ENCODE measurements at regions not wholly inside any gene's neighbourhood (a gene's known extent, or its start where the extent isn't known, plus 50 kb on each side); places are given as distances from the start of the nearest gene placed in this dataset.
A peak's percentile ranks its signal among the peaks of the same experiment; 100 is the strongest.
"Not testable (repeated sequence)": the region's sequence is repeated elsewhere in the genome, so short reads cannot be mapped to it uniquely, and the experiment has no call there.

DNA sequence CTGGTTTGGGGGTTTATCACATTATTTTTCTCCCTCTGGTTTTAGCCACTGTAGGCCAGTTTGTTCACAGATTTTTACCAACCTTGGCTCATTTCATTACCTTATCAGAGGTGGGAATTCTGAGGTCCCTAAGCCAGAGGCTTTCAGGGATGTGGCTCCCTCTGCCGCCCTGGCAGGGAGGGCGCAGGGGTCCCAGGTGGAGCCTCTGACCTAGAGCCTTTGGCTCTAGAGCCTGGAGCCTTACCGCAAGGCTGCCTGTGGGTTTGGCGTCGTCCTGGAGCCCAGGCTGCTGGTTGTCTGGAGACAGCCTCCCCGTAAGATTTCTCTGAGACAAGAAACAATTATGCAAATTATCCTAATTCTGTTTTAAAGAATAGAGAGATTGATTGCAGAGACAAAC lies 188.0 kb downstream of the LMLN start:
- DNase-seq (ENCODE audit: low spot score); POLR2A ChIA-PET (ENCODE audit: low non-redundant PET); CTCF ChIA-PET; H3K27ac ChIP-seq: not testable (repeated sequence)

DNA sequence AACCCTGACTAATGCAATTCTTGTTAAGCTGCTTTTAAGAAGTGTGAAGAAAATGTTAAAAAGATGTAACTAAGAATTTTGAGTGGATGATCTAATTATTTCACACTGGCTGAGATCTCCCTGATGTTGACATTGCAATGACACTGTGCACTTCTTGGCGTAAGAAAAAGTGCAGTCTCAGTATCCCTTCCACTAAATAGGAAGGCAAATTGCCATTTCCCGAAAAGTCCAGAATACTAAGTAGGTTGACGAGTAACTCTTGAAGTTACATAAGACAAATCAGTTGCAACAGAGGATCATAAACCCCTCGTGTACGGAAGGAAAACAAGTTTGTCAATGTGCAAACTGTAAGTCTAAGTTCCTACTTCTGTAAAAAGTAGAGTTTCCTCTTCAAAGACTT lies 189.9 kb downstream of the LMLN start:
- POLR2A ChIA-PET (ENCODE audit: low non-redundant PET); H3K27ac ChIP-seq; CTCF ChIA-PET; DNase-seq (ENCODE audit: low spot score): not testable (repeated sequence)

DNA sequence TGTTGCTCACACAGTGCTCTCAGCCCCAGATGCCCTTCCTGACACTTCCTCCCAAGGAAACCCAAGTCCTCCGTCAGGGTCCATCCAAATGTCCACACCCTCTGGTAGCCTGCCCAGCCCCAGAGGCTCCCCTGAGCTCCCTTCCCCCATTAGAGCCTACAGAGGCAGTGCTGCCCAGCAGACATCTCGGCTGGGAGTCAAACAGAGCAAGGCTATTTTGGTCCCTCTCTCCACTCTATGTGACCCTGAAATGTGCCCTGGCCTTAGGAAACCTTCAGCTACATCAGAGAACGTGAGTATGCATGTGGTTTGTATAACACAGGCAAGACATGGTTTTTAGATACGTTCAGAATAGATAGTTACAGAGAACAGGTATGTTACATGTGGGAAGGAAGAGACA lies 191.8 kb downstream of the LMLN start:
- H3K27ac ChIP-seq; DNase-seq (ENCODE audit: low spot score); CTCF ChIA-PET; POLR2A ChIA-PET (ENCODE audit: low non-redundant PET): not testable (repeated sequence)

DNA sequence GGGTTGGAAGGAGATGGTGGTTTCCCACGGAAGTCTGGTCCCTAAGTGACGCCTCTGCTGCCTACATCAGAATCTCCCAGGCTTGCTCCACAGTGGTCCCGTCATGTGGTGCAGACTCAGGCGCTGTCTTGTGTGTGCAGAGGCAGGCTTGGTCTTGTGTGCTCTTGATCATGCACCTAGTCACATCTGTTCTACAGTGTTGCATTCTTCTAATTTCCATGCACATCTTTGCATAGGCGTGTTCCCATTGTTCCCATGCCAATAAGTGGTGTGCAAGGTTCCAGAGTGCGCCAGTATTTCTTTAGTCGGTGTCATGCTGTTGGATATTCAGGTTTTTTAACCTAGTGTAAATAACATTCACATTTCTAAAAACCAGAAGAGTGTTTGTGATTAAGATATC lies 195.8 kb downstream of the LMLN start:
- POLR2A ChIA-PET (ENCODE audit: low non-redundant PET); H3K27ac ChIP-seq; CTCF ChIA-PET; DNase-seq (ENCODE audit: low spot score): not testable (repeated sequence)

DNA sequence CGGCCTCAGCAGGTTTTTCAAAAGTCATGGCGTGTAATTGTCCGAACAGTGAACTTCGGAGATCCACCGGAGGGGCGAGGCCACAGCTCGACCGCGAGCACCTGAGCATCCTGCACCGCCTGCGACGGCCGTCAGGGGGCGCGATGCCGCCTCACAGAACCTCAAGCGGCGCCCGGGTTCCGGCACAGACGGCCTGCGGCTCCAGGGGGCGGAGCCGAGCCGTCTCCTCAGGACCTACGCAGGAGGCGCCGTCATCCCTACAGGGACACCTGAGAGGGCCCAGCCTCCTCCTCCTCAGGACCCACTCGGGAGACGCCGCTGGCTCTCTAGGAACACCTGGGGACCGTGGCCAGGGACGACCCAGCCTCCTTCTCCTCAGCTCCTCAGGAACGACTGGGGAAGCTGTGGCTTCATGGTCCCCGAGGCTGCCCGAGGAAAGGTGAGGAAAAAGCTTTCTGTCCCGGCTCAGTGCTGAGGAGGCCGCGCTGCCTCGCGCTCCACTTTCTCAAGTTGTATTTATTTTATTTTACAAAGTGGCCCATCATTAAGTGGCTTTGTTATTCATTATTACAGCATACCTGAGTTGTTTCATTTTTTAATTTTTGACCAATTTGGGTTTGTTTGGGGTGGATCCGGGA lies 197.3 kb downstream of the LMLN start:
- CTCF ChIA-PET; POLR2A ChIA-PET (ENCODE audit: low non-redundant PET); H3K27ac ChIP-seq; DNase-seq (ENCODE audit: low spot score): not testable (repeated sequence)

DNA sequence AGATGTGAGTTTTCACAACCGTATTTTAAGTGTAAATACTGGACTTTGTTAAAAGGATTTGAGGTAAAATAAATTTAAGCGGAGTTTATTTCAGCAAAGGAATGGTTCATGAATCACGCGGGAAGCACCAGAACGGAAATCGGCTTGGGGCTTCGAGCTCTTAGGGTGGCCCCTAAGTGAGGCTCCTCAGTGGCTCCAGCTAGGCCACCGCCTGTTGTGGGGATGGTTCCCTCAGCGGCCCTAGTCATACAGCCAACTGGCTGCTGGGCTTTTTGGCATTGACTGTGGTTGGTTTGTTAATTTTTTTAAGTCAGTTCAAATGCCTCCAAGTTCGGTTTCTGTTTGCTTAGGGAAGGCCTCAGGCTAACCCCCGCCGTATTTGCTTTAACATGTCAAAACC lies 198.0 kb downstream of the LMLN start:
- CTCF ChIA-PET; POLR2A ChIA-PET (ENCODE audit: low non-redundant PET); DNase-seq (ENCODE audit: low spot score): not testable (repeated sequence)
- peak overlapping the region; percentile 45; the same call in 1 of the 2 replicates for H3K27ac ChIP-seq

DNA sequence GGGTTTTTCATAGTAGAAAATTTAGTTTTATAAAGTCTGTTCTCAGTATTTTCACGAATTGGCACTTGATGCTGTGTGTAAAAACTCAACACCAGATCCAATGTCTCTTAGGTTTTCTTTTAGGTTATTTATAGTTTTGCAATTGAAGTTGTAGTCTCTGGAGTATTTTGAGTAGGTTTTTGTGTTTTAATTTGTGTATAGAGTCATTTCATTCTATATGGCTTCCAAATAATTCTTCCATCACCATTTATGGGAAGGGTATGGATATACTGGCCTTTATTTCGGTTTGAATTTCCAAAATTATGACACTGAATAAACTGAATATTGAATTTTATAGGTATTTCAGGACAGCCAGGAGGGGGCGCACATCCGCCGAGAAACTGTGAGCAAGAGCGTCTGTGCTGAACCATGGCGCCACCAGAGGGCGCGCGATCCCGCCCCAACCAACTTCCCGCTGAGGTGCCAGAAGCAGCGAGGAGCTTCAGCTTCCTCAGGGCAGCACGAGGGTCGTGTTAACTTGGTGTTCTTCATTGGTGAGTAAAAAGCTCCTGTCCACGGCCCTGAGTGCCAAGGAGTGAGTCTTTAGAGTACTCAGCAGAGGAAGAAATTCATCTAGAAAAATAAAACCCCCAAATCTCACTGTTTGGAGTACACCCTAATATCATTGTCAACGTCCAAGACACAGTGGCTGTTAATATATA lies 207.5 kb downstream of the LMLN start:
- CTCF ChIA-PET; DNase-seq (ENCODE audit: low spot score); H3K27ac ChIP-seq; POLR2A ChIA-PET (ENCODE audit: low non-redundant PET): not testable (repeated sequence)
- TF ChIP-seq, protein P1, sequence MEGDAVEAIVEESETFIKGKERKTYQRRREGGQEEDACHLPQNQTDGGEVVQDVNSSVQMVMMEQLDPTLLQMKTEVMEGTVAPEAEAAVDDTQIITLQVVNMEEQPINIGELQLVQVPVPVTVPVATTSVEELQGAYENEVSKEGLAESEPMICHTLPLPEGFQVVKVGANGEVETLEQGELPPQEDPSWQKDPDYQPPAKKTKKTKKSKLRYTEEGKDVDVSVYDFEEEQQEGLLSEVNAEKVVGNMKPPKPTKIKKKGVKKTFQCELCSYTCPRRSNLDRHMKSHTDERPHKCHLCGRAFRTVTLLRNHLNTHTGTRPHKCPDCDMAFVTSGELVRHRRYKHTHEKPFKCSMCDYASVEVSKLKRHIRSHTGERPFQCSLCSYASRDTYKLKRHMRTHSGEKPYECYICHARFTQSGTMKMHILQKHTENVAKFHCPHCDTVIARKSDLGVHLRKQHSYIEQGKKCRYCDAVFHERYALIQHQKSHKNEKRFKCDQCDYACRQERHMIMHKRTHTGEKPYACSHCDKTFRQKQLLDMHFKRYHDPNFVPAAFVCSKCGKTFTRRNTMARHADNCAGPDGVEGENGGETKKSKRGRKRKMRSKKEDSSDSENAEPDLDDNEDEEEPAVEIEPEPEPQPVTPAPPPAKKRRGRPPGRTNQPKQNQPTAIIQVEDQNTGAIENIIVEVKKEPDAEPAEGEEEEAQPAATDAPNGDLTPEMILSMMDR (conservative IDR thresholded peaks at IDR 0.05; ENCODE audit: low read depth): peak; percentile 94

DNA sequence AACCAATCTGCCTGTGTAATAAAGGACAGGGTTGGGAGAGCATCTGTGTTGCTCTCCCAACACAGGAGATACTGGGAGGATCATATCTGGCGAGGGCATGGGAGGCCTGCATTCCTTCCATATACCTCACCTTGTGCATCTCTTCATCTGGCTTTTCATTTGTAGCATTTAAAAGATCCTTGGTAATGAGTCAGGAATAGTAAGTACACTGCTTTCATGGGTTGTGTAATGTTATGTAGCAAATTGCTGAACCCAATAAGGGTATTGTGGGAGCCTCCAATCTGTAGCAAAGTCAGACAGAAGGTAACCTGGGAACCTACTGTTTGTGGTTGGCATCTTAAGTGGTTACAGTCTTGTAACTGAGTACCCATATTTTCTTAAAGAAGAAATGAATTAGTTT lies 210.8 kb downstream of the LMLN start:
- H3K27ac ChIP-seq; CTCF ChIA-PET; DNase-seq (ENCODE audit: low spot score); POLR2A ChIA-PET (ENCODE audit: low non-redundant PET): not testable (repeated sequence)

DNA sequence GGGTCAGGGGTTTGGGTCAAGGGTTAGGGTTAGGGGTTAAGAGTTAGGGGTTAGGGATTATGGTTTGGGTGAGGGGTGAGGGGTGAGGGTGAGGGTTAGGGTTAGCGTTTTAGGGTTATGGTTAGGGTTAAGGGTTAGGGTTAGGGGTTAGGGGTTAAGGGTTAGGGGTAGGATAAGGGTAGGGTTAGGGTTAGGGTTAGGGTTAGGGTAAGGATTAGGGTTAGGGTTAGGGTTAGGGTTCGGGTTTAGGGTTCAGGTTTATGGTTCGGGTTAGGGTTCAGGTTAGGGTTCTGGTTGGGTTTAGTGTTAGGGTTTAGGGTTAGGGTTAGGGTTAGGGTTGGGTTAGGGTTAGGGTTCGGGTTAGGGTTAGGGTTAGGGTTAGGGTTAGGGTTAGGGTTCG lies 213.1 kb downstream of the LMLN start:
- CTCF ChIA-PET; DNase-seq (ENCODE audit: low spot score); POLR2A ChIA-PET (ENCODE audit: low non-redundant PET); H3K27ac ChIP-seq: not testable (repeated sequence)

DNA sequence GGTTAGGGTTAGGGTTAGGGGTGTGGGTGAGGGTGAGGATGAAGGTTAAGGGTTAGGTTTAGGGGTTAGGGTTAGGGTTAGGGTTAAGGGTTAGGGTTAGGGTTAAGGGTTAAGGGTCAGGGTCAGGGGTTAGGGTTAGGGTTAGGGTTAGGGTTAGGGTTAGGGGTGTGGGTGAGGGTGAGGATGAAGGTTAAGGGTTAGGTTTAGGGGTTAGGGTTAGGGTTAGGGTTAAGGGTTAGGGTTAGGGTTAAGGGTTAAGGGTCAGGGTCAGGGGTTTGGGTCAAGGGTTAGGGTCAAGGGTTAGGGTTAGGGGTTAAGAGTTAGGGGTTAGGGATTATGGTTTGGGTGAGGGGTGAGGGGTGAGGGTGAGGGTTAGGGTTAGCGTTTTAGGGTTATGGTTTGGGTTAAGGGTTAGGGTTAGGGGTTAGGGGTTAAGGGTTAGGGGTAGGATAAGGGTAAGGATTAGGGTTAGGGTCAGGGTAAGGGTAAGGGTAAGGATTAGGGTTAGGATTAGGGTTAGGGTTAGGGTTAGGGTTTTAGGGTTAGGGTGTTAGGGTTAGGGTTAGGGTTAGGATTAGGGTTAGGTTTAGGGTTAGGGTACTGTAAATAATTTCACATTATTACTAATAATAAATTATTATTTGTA lies 214.0 kb downstream of the LMLN start:
- CTCF ChIA-PET; DNase-seq (ENCODE audit: low spot score); H3K27ac ChIP-seq; POLR2A ChIA-PET (ENCODE audit: low non-redundant PET): not testable (repeated sequence)

Measured in RWPE1 (cell line).